Heart left ventricle (tissue), 13 donors: ENCODE measurements at regions not wholly inside any gene's neighbourhood (a gene's known extent, or its start where the extent isn't known, plus 50 kb on each side); places are given as distances from the start of the nearest gene placed in this dataset.

Experiments used
- CTCF ChIP-seq, 12 donors: fragments of 200-600 bp; sonication (generic) in 4 of 12; IDR thresholded peaks; one replicate each; pipeline versions ENCODE4 v1.5.0 to v1.8.0; 2018 to 2022; ENCODE audit warnings: antibody characterized with exemption in 12 of 12, mild to moderate bottlenecking in 5 of 12
- POLR2A ChIP-seq, 2 donors: fragments of 450-650 bp; IDR thresholded peaks; one replicate each; pipeline ENCODE4 v1.6.1; 2017; ENCODE audit warnings: antibody characterized with exemption in 2 of 2, mild to moderate bottlenecking in 2 of 2, moderate library complexity in 2 of 2
- donor health status: ischemic (EF 13 %, LVEDD 7.1; RV severe dilation, severe dysfunction).
- donor health status: DM: no; HTN: yes; CAD: no.
- donor health status: DM: no; HTN: no; CAD: no.
- donor health status: ischemic (EF 25% LVEDD 6.9; RV normal size, moderate dysfunction).
- donor health status: ischemic (EF 25% LVEDD 5.7; RV mildly dilated, moderate dysfunction).
- donor health status: ischemic (EF 35%, LVEDD 5.7; RV mildly dilated, moderate dysfunction).
- donor health status: nonischemic (EF 11% LVEDD 7.7; RV severe dilation, severe dysfunction).
- donor health status: DM: yes; HTN: yes; CAD: no.
- donor health status: PGD.
- donor health status: ischemic (EF 29% LVEDD 5.4; RV normal size, mild dysfunction).
- donor health status: nonischemic (EF 23%, LVEDD 6.1; RV moderate dilation, normal function).

- TF ChIP-seq CTCF (IDR thresholded peaks at IDR 0.05), result no peak
- no peak for TF ChIP-seq POLR2A (IDR thresholded peaks at IDR 0.05)
Observed at GRCh38 chr18:10209302-10209701, 245.1 kb upstream of the APCDD1 start.
